ENCODE measurements at regions not wholly inside any gene's neighbourhood (a gene's known extent, or its start where the extent isn't known, plus 50 kb on each side); places are given as distances from the start of the nearest gene placed in this dataset.

DNA sequence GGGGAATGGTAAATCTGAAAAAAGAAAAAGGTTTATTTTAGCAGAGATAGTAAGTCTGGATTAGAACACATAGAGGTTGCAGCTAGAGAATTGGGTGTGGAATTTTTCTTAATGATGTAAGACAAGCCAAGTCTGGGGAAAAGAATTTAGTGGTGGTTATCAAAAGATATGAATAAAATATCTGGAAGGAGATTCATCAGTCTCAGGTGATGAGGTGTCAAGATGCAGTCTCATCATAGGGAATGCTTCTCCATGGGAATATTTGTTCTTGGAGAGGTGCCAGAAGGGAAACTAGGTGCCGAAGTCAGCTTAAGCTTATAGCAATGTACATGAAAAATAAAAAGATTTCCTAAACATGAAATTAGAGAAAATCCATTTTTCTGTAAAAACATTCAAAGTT is 504.1 kb upstream of the NR3C2 start (continued):
- TF ChIP-seq, protein P1, sequence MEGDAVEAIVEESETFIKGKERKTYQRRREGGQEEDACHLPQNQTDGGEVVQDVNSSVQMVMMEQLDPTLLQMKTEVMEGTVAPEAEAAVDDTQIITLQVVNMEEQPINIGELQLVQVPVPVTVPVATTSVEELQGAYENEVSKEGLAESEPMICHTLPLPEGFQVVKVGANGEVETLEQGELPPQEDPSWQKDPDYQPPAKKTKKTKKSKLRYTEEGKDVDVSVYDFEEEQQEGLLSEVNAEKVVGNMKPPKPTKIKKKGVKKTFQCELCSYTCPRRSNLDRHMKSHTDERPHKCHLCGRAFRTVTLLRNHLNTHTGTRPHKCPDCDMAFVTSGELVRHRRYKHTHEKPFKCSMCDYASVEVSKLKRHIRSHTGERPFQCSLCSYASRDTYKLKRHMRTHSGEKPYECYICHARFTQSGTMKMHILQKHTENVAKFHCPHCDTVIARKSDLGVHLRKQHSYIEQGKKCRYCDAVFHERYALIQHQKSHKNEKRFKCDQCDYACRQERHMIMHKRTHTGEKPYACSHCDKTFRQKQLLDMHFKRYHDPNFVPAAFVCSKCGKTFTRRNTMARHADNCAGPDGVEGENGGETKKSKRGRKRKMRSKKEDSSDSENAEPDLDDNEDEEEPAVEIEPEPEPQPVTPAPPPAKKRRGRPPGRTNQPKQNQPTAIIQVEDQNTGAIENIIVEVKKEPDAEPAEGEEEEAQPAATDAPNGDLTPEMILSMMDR (IDR thresholded peaks at IDR 0.05): no peak
- TF ChIP-seq ESRRA (IDR thresholded peaks at IDR 0.05; ENCODE audit: borderline replicate concordance, low read length): no peak

DNA sequence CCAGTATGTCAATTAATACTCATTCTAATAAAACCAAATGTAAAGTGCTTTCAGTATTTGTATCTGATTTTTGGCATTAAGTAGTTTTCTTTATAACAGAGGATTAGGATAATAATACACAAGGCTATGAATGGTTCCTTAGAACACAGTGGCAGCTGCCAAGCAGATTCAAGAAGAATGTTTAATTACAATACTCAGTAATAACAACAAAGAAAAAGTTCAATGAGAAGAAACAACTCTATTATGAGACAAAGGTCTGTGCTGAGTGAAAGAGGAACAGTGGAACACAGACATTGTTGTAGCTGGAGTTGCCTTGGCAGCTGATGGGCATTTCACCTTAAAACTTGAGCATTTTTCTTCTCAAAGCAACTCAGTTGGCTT is 502.6 kb upstream of the NR3C2 start:
- Histone ChIP-seq H3K9me3 (no peaks in the 10 kb centered on the region), H3K4me2 (no peak overlapping the region), H3K4me3 (no peak overlapping the region), H3K4me1 (no peaks in the 10 kb centered on the region), H3K27ac (no peak overlapping the region)
- no peak for ATAC-seq
- CTCF ChIA-PET: no interaction called here
- no peak for FAIRE-seq
- no peak for DNase-seq (ENCODE audit: low read depth in 1 of 2, low spot score in 1 of 2)
- TF ChIP-seq HDAC2 (IDR thresholded peaks at IDR 0.05) (no peak), EHF (CRISPR knock-in tag; IDR thresholded peaks at IDR 0.05) (no peak), NFE2L2 (conservative IDR thresholded peaks at IDR 0.05; ENCODE audit: low read length) (no peak), RFX5 (IDR thresholded peaks at IDR 0.05) (no peak), RNF2 (IDR thresholded peaks at IDR 0.05; ENCODE audit: borderline replicate concordance, low read depth) (no peak), SREBF2 (IDR thresholded peaks at IDR 0.05) (no peak), TFCP2L1 (CRISPR knock-in tag; IDR thresholded peaks at IDR 0.05) (no peak), CHD2 (IDR thresholded peaks at IDR 0.05; ENCODE audit: low read length, partially characterized antibody) (no peak), EP300 (IDR thresholded peaks at IDR 0.05) (no peak)
- TF ChIP-seq, protein P2, sequence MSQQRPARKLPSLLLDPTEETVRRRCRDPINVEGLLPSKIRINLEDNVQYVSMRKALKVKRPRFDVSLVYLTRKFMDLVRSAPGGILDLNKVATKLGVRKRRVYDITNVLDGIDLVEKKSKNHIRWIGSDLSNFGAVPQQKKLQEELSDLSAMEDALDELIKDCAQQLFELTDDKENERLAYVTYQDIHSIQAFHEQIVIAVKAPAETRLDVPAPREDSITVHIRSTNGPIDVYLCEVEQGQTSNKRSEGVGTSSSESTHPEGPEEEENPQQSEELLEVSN (IDR thresholded peaks at IDR 0.05; ENCODE audit: borderline replicate concordance, low read depth): no peak
- TF ChIP-seq, protein P3, sequence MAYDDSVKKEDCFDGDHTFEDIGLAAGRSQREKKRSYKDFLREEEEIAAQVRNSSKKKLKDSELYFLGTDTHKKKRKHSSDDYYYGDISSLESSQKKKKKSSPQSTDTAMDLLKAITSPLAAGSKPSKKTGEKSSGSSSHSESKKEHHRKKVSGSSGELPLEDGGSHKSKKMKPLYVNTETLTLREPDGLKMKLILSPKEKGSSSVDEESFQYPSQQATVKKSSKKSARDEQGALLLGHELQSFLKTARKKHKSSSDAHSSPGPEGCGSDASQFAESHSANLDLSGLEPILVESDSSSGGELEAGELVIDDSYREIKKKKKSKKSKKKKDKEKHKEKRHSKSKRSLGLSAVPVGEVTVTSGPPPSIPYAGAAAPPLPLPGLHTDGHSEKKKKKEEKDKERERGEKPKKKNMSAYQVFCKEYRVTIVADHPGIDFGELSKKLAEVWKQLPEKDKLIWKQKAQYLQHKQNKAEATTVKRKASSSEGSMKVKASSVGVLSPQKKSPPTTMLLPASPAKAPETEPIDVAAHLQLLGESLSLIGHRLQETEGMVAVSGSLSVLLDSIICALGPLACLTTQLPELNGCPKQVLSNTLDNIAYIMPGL (CRISPR knock-in tag; IDR thresholded peaks at IDR 0.05; ENCODE audit: borderline replicate concordance): no peak
- POLR2A ChIA-PET: no interaction called here

DNA sequence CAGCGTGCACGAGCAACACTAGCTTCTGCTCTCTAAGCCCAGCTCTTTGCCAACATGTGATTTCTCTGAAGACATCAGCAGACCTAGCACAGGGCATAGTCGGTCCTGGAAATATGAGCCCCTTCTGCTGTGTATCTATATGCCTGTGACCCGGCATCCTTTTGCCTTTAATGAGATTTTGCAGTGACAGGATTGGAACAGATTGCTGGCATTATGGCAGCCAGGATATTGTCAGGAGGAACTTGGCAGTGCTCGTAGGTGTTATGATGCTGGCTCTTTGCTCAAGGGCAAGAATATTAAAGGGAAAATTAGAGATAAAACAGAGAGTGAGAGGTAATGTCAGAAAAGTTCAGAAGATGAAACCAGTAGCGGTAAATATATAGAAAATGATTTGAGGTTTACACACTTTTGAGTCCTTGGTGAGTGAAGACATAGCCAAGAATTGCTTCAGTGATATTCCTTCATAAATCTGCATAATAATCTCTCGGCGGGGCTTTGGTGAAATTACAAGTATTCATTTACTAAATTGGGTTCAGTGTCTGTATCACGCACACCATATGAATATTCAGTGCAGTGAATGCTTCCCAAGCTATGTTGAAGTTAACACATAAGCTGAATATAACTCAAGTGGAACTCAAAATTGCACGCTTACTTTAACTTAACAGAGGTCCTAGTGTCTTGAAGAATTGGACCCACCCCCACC is 502.1 kb upstream of the NR3C2 start:
- ATAC-seq (no peak), FAIRE-seq (no peak), DNase-seq (ENCODE audit: low read depth in 1 of 2, low spot score in 1 of 2) (no peak)
- POLR2A ChIA-PET: no interaction called here
- no peak overlapping the region for H3K4me3 ChIP-seq
- CTCF ChIA-PET: interaction anchor here (1.1 kb wide), 1 partner anchor 408 kb away, joined by 3 read pairs; no protein-coding TSS in a partner anchor
- no peaks in the 10 kb centered on the region for H3K4me1 ChIP-seq
- no peaks in the 10 kb centered on the region for H3K9me3 ChIP-seq
- WGBS (ENCODE audit: missing lambda C conversion rate): 21% methylated on average over 7 of the region's 10 CpGs
- no peak overlapping the region for H3K27ac ChIP-seq
- TF ChIP-seq CHD2 (IDR thresholded peaks at IDR 0.05; ENCODE audit: low read length, partially characterized antibody) (no peak), SMC3 (IDR thresholded peaks at IDR 0.05) (no peak), MYC (IDR thresholded peaks at IDR 0.05; ENCODE audit: borderline replicate concordance, low read length) (no peak), EHF (CRISPR knock-in tag; IDR thresholded peaks at IDR 0.05) (no peak), CBX2 (IDR thresholded peaks at IDR 0.05; ENCODE audit: borderline replicate concordance, low read depth) (no peak), HEYL (CRISPR knock-in tag; IDR thresholded peaks at IDR 0.05) (no peak), HOXB5 (CRISPR knock-in tag; IDR thresholded peaks at IDR 0.05) (no peak), SREBF2 (IDR thresholded peaks at IDR 0.05) (no peak), ZC3H11A (IDR thresholded peaks at IDR 0.05) (no peak), HDAC2 (IDR thresholded peaks at IDR 0.05) (no peak)
- TF ChIP-seq, protein P4, sequence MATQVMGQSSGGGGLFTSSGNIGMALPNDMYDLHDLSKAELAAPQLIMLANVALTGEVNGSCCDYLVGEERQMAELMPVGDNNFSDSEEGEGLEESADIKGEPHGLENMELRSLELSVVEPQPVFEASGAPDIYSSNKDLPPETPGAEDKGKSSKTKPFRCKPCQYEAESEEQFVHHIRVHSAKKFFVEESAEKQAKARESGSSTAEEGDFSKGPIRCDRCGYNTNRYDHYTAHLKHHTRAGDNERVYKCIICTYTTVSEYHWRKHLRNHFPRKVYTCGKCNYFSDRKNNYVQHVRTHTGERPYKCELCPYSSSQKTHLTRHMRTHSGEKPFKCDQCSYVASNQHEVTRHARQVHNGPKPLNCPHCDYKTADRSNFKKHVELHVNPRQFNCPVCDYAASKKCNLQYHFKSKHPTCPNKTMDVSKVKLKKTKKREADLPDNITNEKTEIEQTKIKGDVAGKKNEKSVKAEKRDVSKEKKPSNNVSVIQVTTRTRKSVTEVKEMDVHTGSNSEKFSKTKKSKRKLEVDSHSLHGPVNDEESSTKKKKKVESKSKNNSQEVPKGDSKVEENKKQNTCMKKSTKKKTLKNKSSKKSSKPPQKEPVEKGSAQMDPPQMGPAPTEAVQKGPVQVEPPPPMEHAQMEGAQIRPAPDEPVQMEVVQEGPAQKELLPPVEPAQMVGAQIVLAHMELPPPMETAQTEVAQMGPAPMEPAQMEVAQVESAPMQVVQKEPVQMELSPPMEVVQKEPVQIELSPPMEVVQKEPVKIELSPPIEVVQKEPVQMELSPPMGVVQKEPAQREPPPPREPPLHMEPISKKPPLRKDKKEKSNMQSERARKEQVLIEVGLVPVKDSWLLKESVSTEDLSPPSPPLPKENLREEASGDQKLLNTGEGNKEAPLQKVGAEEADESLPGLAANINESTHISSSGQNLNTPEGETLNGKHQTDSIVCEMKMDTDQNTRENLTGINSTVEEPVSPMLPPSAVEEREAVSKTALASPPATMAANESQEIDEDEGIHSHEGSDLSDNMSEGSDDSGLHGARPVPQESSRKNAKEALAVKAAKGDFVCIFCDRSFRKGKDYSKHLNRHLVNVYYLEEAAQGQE (IDR thresholded peaks at IDR 0.05): no peak
- TF ChIP-seq, protein P5, sequence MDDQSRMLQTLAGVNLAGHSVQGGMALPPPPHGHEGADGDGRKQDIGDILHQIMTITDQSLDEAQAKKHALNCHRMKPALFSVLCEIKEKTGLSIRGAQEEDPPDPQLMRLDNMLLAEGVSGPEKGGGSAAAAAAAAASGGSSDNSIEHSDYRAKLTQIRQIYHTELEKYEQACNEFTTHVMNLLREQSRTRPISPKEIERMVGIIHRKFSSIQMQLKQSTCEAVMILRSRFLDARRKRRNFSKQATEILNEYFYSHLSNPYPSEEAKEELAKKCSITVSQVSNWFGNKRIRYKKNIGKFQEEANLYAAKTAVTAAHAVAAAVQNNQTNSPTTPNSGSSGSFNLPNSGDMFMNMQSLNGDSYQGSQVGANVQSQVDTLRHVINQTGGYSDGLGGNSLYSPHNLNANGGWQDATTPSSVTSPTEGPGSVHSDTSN (IDR thresholded peaks at IDR 0.05): no peak
- H3K4me2 ChIP-seq: no peak overlapping the region
